Keratinocyte (primary cell): ENCODE measurements at regions not wholly inside any gene's neighbourhood (a gene's known extent, or its start where the extent isn't known, plus 50 kb on each side); places are given as distances from the start of the nearest gene placed in this dataset.

ENCODE experiments used
- EZH2 ChIP-seq: IDR thresholded peaks from one replicate; pipeline ENCODE4 v1.6.1; 2012; ENCODE audit warnings: inconsistent platforms, mild to moderate bottlenecking, low read length, moderate library complexity
- TF ChIP-seq, protein P1 (sequence below), 3 experiments: IDR thresholded peaks in 1 of 3; conservative IDR thresholded peaks in 1 of 3; optimal IDR thresholded peaks in 1 of 3; 2 replicates in 2 of 3; 3 replicates in 1 of 3; pipeline versions ENCODE3 to v1.5.1; 2011; ENCODE audit warnings: low read length in 3 of 3, mild to moderate bottlenecking in 3 of 3, moderate library complexity in 2 of 3, control low read depth in 1 of 3, inconsistent platforms in 1 of 3; ENCODE audit not compliant: insufficient read depth in 2 of 3; ENCODE audit errors: extremely low read depth in 1 of 3

DNA sequence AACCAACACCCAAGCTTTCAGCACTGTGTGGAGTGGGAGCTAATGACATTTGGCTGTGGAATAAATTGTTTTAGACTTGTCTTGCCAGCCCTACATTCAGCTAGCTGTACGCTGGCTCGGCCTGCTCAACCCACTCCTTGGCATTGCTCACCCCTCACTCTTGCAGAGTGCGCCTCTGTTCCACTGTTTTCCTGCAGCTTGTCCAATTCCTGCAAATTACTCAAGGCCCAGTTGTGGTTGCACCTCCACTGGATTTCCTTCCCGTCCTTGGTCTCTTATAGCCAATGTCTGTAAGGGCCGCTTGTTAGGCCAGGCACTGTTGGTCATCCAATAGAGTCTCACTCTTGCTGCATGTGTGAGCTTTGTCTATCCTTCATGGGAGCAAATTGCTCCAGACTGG lies 55.5 kb upstream of the ADRA1D start:
- TF ChIP-seq, protein P1, sequence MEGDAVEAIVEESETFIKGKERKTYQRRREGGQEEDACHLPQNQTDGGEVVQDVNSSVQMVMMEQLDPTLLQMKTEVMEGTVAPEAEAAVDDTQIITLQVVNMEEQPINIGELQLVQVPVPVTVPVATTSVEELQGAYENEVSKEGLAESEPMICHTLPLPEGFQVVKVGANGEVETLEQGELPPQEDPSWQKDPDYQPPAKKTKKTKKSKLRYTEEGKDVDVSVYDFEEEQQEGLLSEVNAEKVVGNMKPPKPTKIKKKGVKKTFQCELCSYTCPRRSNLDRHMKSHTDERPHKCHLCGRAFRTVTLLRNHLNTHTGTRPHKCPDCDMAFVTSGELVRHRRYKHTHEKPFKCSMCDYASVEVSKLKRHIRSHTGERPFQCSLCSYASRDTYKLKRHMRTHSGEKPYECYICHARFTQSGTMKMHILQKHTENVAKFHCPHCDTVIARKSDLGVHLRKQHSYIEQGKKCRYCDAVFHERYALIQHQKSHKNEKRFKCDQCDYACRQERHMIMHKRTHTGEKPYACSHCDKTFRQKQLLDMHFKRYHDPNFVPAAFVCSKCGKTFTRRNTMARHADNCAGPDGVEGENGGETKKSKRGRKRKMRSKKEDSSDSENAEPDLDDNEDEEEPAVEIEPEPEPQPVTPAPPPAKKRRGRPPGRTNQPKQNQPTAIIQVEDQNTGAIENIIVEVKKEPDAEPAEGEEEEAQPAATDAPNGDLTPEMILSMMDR (optimal IDR thresholded peaks at IDR 0.05 in 1 of 3, IDR thresholded peaks at IDR 0.05 in 1 of 3, conservative IDR thresholded peaks at IDR 0.05 in 1 of 3; ENCODE audit: extremely low read depth in 1 of 3, insufficient read depth in 2 of 3, low read length in 3 of 3) = no peak
- TF ChIP-seq EZH2 = no peak
